ENCODE measurements at regions not wholly inside any gene's neighbourhood (a gene's known extent, or its start where the extent isn't known, plus 50 kb on each side); places are given as distances from the start of the nearest gene placed in this dataset.
"Not testable (repeated sequence)": the region's sequence is repeated elsewhere in the genome, so short reads cannot be mapped to it uniquely, and the experiment has no call there.

- DNase-seq: no peak
These were observed 159.4 kb upstream of the SULF2 start for GRCh38 chr20:47944682-47945081.

GRCh38 chr20:47941869-47942268 lies 156.6 kb upstream of the SULF2 start:
- DNase-seq: no peak

- DNase-seq: no peak
These were observed 155.0 kb upstream of the SULF2 start for GRCh38 chr20:47940101-47940813.

GRCh38 chr20:47936612-47937011 lies 151.3 kb upstream of the SULF2 start:
- DNase-seq: no peak

DNA sequence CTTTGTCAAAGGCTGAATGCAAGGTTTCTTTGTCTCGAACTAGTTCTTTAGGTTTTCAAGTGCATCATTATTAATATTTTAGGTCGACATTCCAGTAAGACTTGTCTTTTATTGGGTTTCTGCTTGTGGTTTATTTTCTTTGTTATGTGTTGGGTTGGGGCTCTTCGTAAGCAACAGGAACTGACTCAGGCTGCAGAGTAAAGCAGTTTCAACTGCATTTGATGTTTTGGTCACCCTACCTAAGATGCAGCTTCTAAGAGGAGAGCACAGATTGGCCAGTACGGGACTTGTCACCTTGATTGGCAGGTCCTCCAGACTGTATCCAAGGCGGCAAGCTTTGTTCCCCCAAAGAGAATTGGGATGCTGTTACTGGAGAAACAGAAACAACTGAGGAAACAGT lies 149.5 kb upstream of the SULF2 start:
- DNase-seq: no peak

DNA sequence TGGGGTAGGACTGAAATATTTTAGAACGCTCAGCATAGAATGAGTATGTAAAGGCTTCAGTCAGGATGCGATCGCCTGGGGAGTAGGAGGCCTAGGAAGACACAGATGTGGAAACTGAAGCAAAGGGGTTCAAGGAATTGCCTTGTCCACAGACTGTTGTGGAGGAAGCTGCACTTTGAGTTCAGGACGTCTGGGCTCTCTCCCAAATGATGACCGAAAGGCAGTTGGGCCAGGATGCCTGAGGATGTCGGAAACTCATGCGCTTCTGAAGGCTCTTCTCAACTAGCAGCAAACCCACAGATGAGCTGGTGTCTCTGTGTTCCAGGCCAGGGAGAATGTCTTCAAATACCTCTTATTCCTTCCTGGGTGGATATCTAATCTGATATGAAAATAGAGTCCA lies 146.2 kb upstream of the SULF2 start:
- DNase-seq: no peak

DNA sequence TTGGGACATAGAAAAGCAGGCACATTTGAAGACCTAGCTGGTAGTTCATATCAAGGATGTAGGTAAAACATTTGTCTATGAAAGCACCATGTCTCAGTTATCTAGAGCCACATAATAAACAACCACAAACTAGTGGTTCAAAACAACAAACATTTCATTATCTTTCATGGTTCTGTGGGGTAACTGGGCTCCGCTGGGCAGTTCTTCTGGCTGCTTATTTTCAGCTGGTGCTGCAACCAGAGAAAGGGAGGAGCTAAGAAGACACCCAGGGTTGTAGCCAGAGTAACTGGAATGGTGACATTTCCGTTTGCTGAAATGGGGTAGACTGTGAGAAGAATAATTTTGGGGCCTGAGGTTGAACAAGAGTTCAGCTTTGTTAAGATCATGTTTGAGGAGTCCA lies 145.7 kb upstream of the SULF2 start:
- no peak for DNase-seq

DNA sequence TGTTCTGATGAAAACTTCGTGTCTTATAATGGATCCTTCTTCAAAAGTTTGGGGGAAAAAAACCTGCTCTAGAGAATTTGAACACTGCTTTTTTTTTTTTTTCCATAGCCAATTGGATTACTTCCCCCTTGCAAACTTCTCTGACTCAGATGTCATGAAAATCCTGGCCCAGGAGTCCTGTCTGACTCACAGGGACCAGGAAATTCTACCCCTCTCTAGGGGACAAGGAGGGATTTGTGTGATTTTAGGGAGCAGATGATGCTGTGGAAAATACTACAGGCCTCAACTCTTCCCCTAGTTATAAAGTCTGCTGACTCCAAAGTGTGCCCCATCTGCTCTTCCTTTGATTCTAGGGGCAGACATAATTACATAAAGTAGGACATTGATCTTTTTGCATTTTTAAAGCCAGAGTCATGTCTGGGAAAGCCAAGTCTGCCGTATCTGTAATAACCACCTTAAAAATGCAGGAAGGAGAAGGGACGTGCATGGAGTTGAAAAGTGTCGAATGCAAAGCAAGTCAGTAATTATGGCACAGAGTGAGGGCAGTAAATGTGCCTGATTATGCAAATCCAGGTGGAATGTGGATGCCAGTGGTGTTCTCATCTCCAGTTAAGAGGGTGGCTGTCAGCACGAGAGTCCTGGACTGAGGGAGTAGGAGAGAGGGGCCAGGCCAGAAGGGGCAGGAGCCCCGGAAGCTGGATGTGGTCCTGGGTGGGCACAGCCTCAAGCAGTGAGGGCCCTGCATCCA lies 144.3 kb upstream of the SULF2 start:
- DNase-seq: no peak

DNA sequence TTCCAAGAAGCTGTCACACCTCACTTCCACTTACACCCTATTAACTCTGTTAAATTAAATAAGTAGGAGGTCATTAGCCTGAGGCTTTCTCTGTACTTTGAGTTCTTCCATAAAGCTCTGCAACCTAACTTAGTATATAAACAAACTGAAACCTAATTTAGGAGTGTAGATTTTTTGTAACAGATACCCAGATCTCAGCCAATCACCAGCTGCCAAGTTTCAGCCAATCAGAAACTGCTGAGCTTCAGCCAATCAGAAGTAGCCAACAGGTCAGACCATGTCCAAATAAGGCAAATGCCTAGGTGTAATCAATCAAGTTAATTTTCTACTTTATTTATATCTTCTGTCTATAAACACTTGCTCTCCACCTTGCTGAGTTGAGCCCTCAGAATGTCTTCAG lies 142.7 kb upstream of the SULF2 start:
- DNase-seq: no peak

GRCh38 chr20:47927385-47927851 lies 142.1 kb upstream of the SULF2 start:
- no peak for DNase-seq

DNA sequence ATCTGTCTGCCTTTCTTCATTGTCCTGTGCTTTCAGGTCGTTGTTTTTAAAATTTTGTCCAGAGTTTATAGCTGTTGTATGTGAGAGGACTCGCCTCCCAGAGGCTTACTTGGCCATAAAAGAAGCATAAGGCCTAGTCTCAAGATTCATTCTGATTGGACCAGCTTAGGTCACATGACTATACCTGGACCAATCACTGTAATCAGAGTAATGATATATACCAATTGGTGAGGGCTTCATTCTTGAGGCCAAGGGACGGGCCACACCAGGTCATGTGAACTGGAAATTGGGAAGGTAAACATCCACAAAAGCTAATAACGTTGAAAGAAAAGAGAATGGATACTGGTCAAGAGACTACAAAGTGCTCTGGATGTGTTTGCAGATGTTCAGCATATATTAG lies 141.4 kb upstream of the SULF2 start:
- no peak for DNase-seq

GRCh38 chr20:47925593-47925992 lies 140.3 kb upstream of the SULF2 start:
- DNase-seq: no peak

GRCh38 chr20:47922269-47922668 lies 137.0 kb upstream of the SULF2 start:
- no peak for DNase-seq

- DNase-seq: not testable (repeated sequence)
These were observed 136.5 kb upstream of the SULF2 start for GRCh38 chr20:47921829-47922228.

- no peak for DNase-seq
These were observed 136.1 kb upstream of the SULF2 start for GRCh38 chr20:47921408-47921807.

GRCh38 chr20:47917549-47918070 lies 132.3 kb upstream of the SULF2 start:
- no peak for DNase-seq

- DNase-seq: no peak
These were observed 130.2 kb upstream of the SULF2 start for GRCh38 chr20:47915495-47915894.

- DNase-seq: no peak
These were observed 129.5 kb upstream of the SULF2 start for GRCh38 chr20:47914792-47915191.

DNA sequence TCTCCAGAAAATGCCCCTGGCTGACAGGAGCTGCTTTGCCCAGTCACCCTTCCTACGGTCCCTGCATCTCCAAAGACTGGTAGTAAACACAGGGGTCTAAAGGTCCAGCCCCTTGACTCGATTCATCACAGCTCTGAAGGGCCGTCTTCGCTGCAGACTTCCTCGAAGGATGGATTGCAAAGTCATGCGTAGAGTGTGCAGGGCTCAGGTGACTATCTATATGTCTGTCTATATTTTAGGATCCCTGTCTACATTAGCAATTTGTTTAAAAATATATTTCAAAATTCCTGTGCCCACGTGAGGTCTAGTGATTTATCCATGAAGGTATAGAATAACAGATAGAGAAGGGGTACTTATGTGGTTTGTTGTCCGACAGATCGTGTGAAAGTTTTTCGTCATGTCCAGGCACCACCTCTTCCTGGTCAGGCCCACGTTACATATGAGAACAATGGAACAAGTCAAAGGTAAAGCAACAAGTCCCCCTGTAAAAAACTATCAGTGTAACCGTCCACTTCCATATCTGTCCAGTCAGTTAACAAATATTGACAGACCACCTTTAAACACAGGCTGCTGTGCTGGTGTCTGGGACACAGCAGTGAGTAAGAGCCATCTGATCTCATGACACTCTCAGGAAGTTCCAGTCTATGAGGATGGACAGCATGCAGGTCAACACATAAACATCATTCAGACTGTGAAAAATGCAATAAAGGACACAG lies 127.7 kb upstream of the SULF2 start:
- DNase-seq: not testable (repeated sequence)

DNA sequence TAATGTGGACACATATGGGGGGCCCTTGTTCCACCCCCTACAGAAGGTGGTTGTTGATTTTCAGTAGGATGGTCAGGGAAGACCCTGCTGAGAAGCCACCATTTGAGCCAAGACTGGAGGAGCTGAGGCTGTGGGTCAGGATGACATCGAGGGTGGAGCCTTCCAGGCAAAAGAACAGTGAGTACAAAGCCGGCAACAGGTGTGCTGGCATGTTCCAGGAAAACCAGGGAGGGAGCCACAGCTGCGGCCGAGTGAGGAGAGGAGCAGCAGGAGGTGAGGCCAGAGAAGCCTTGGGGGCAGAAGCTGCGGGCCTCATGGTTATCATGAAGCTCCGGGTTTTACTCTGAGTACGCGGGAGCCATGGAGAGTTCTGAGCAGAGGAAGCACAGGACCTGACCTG lies 126.9 kb upstream of the SULF2 start:
- DNase-seq: not testable (repeated sequence)

GRCh38 chr20:47909696-47910369 lies 124.6 kb upstream of the SULF2 start:
- not testable (repeated sequence) for DNase-seq

- not testable (repeated sequence) for DNase-seq
These were observed 123.2 kb upstream of the SULF2 start for GRCh38 chr20:47908361-47909035.
